Kidney tubule cell (primary cell): ENCODE measurements at regions not wholly inside any gene's neighbourhood (a gene's known extent, or its start where the extent isn't known, plus 50 kb on each side); places are given as distances from the start of the nearest gene placed in this dataset.

ENCODE experiments used
- DNase-seq: peaks from one replicate; pipeline ENCODE4 v3.0.0-alpha.2; 2018; ENCODE audit warnings: low spot score

GRCh38 chr1:164296172-164296571 is 262.8 kb upstream of the PBX1 start:
- no peak for DNase-seq

GRCh38 chr1:164308101-164308500 is 250.9 kb upstream of the PBX1 start:
- no peak for DNase-seq

GRCh38 chr1:164310166-164310565 is 248.8 kb upstream of the PBX1 start:
- DNase-seq, result no peak

GRCh38 chr1:164311377-164311776 is 247.6 kb upstream of the PBX1 start:
- no peak for DNase-seq

- peak; percentile 17 for DNase-seq
Measured at GRCh38 chr1:164320790-164321731, 237.9 kb upstream of the PBX1 start.

- DNase-seq, result no peak
Measured at GRCh38 chr1:164325786-164326185, 233.2 kb upstream of the PBX1 start.

GRCh38 chr1:164333387-164333786 is 225.6 kb upstream of the PBX1 start:
- DNase-seq, result no peak

- no peak for DNase-seq
Measured at GRCh38 chr1:164337394-164337793, 221.6 kb upstream of the PBX1 start.

- peak; percentile 68 for DNase-seq
Measured at GRCh38 chr1:164337885-164338284, 221.1 kb upstream of the PBX1 start.

GRCh38 chr1:164343189-164343588 is 215.8 kb upstream of the PBX1 start:
- DNase-seq, result no peak

GRCh38 chr1:164347980-164348379 is 211.0 kb upstream of the PBX1 start:
- DNase-seq, result no peak

GRCh38 chr1:164356511-164356910 is 202.5 kb upstream of the PBX1 start:
- no peak for DNase-seq

GRCh38 chr1:164360265-164360664 is 198.7 kb upstream of the PBX1 start:
- no peak for DNase-seq

GRCh38 chr1:164361927-164362326 is 197.1 kb upstream of the PBX1 start:
- DNase-seq, result no peak

GRCh38 chr1:164363980-164364379 is 195.0 kb upstream of the PBX1 start:
- DNase-seq, result no peak

- no peak for DNase-seq
Measured at GRCh38 chr1:164366014-164366413, 193.0 kb upstream of the PBX1 start.

- DNase-seq, result no peak
Measured at GRCh38 chr1:164369698-164370365, 189.2 kb upstream of the PBX1 start.

GRCh38 chr1:164380893-164381292 is 178.1 kb upstream of the PBX1 start:
- peak; percentile 24 for DNase-seq

- no peak for DNase-seq
Measured at GRCh38 chr1:164382384-164382783, 176.6 kb upstream of the PBX1 start.

GRCh38 chr1:164384262-164384661 is 174.7 kb upstream of the PBX1 start:
- DNase-seq, result no peak

GRCh38 chr1:164417016-164417704 is 141.8 kb upstream of the PBX1 start:
- no peak for DNase-seq

GRCh38 chr1:164423136-164423535 is 135.8 kb upstream of the PBX1 start:
- DNase-seq, result peak; percentile 8
